NCI-H748 (cell line): ENCODE measurements at regions not wholly inside any gene's neighbourhood (a gene's known extent, or its start where the extent isn't known, plus 50 kb on each side); places are given as distances from the start of the nearest gene placed in this dataset.
"Not testable (repeated sequence)": the region's sequence is repeated elsewhere in the genome, so short reads cannot be mapped to it uniquely, and the experiment has no call there.

Source experiments
- DNase-seq: peaks from one replicate; lab custom pipeline; 2025; ENCODE audit not compliant: unreplicated experiment; lab: John Stamatoyannopoulos, UW

- DNase-seq: no peak
These were observed 743.2 kb downstream of the TRAM1L1 start for GRCh38 chr4:116342143-116342542.

GRCh38 chr4:116332508-116332907, 752.9 kb downstream of the TRAM1L1 start:
- DNase-seq: no peak

GRCh38 chr4:116328261-116328860, 757.0 kb downstream of the TRAM1L1 start:
- no peak for DNase-seq

- DNase-seq: no peak
These were observed 761.8 kb downstream of the TRAM1L1 start for GRCh38 chr4:116323606-116324005.

- no peak for DNase-seq
These were observed 763.9 kb downstream of the TRAM1L1 start for GRCh38 chr4:116321471-116321870.

GRCh38 chr4:116320859-116321258, 764.5 kb downstream of the TRAM1L1 start:
- no peak for DNase-seq

- DNase-seq: no peak
These were observed 781.6 kb downstream of the TRAM1L1 start for GRCh38 chr4:116303736-116304188.

- no peak for DNase-seq
These were observed 782.2 kb downstream of the TRAM1L1 start for GRCh38 chr4:116302990-116303735.

GRCh38 chr4:116275006-116275405, 810.4 kb downstream of the TRAM1L1 start:
- no peak for DNase-seq

GRCh38 chr4:116272336-116272735, 813.0 kb downstream of the TRAM1L1 start:
- no peak for DNase-seq

GRCh38 chr4:116260931-116261330, 824.4 kb downstream of the TRAM1L1 start:
- peak; percentile 2 for DNase-seq

- no peak for DNase-seq
These were observed 840.6 kb downstream of the TRAM1L1 start for GRCh38 chr4:116244771-116245170.

GRCh38 chr4:116243431-116243830, 841.9 kb downstream of the TRAM1L1 start:
- DNase-seq: no peak

- no peak for DNase-seq
These were observed 851.4 kb downstream of the TRAM1L1 start for GRCh38 chr4:116233971-116234370.

GRCh38 chr4:116231999-116232398, 853.4 kb downstream of the TRAM1L1 start:
- DNase-seq: not testable (repeated sequence)

GRCh38 chr4:116229420-116229819, 856.0 kb downstream of the TRAM1L1 start:
- no peak for DNase-seq

- DNase-seq: peak; percentile 1
These were observed 862.2 kb downstream of the TRAM1L1 start for GRCh38 chr4:116223040-116223732.

- no peak for DNase-seq
These were observed 867.6 kb downstream of the TRAM1L1 start for GRCh38 chr4:116217781-116218180.

GRCh38 chr4:116215622-116216021, 869.8 kb downstream of the TRAM1L1 start:
- DNase-seq: no peak

- no peak for DNase-seq
These were observed 882.9 kb downstream of the TRAM1L1 start for GRCh38 chr4:116202524-116202923.

GRCh38 chr4:116197317-116197809, 888.0 kb downstream of the TRAM1L1 start:
- no peak for DNase-seq

GRCh38 chr4:116183241-116183640, 902.1 kb downstream of the TRAM1L1 start:
- no peak for DNase-seq
